ENCODE measurements at regions not wholly inside any gene's neighbourhood (a gene's known extent, or its start where the extent isn't known, plus 50 kb on each side); places are given as distances from the start of the nearest gene placed in this dataset.
A peak's percentile ranks its signal among the peaks of the same experiment; 100 is the strongest.

GRCh38 chr3:127501177-127501576 lies 89.4 kb downstream of the TPRA1 start:
- TF ChIP-seq, protein P1, sequence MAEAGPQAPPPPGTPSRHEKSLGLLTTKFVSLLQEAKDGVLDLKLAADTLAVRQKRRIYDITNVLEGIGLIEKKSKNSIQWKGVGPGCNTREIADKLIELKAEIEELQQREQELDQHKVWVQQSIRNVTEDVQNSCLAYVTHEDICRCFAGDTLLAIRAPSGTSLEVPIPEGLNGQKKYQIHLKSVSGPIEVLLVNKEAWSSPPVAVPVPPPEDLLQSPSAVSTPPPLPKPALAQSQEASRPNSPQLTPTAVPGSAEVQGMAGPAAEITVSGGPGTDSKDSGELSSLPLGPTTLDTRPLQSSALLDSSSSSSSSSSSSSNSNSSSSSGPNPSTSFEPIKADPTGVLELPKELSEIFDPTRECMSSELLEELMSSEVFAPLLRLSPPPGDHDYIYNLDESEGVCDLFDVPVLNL (CRISPR knock-in tag; IDR thresholded peaks at IDR 0.05; ENCODE audit: borderline replicate concordance, low read depth) = no peak
- peak; percentile 82; the same call in 1 of the 2 replicates for TF ChIP-seq ZNF317 (CRISPR knock-in tag; IDR thresholded peaks at IDR 0.05; ENCODE audit: borderline replicate concordance, low read depth)
- no peak for TF ChIP-seq GRHL2 (CRISPR knock-in tag; IDR thresholded peaks at IDR 0.05; ENCODE audit: insufficient replicate concordance, severe bottlenecking)
- H3K4me1 Mint-ChIP-seq = no peaks in the 10 kb centered on the region
- POLR2A ChIA-PET = no interaction called here

DNA sequence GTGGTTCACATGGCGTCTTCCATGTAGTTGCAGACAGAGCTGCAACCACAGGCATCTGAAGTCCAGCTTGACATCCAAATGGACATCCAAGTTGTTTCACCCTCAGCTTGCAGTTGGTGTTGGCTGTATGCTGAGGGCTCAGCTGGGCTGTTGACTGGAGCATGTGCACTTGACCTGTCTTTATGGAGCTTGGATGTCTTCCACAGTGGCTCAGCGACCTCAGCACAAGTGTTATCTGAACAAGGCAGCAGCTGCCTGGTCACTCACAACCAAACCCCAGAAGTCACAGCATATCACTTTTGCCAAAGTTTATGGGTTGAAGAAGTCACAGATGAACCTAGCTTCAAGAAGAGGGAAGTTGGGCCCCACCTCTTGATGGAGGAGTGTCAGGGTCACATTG lies 92.9 kb downstream of the TPRA1 start:
- ATAC-seq (no peak), DNase-seq (ENCODE audit: low spot score) (no peak)
- Mint-ChIP-seq H3K4me3 (no peak overlapping the region), H3K9me3 (peaks cover 80% of the 10 kb centered on the region), H3K36me3 (peaks cover 41% of the 10 kb centered on the region), H3K4me1 (peaks cover 8% of the 10 kb centered on the region), H3K27ac (no peak overlapping the region), H3K27me3 (ENCODE audit: low read depth) (peaks cover 10% of the 10 kb centered on the region)
- TF ChIP-seq KAT7 (CRISPR knock-in tag; IDR thresholded peaks at IDR 0.05; ENCODE audit: borderline replicate concordance) = no peak
- TF ChIP-seq ZNF121 (CRISPR knock-in tag; IDR thresholded peaks at IDR 0.05) = no peak
- no peak for TF ChIP-seq TEAD4 (CRISPR knock-in tag; IDR thresholded peaks at IDR 0.05)
- no peak for TF ChIP-seq NFE2L1 (CRISPR knock-in tag; IDR thresholded peaks at IDR 0.05)
- TF ChIP-seq SMAD4 (CRISPR knock-in tag; IDR thresholded peaks at IDR 0.05) = no peak
- TF ChIP-seq ZSCAN18 (CRISPR knock-in tag; IDR thresholded peaks at IDR 0.05) = no peak
- TF ChIP-seq, protein P2, sequence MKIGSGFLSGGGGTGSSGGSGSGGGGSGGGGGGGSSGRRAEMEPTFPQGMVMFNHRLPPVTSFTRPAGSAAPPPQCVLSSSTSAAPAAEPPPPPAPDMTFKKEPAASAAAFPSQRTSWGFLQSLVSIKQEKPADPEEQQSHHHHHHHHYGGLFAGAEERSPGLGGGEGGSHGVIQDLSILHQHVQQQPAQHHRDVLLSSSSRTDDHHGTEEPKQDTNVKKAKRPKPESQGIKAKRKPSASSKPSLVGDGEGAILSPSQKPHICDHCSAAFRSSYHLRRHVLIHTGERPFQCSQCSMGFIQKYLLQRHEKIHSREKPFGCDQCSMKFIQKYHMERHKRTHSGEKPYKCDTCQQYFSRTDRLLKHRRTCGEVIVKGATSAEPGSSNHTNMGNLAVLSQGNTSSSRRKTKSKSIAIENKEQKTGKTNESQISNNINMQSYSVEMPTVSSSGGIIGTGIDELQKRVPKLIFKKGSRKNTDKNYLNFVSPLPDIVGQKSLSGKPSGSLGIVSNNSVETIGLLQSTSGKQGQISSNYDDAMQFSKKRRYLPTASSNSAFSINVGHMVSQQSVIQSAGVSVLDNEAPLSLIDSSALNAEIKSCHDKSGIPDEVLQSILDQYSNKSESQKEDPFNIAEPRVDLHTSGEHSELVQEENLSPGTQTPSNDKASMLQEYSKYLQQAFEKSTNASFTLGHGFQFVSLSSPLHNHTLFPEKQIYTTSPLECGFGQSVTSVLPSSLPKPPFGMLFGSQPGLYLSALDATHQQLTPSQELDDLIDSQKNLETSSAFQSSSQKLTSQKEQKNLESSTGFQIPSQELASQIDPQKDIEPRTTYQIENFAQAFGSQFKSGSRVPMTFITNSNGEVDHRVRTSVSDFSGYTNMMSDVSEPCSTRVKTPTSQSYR (CRISPR knock-in tag; IDR thresholded peaks at IDR 0.05) = no peak
- TF ChIP-seq TEAD1 (CRISPR knock-in tag; IDR thresholded peaks at IDR 0.05) = no peak
- no peak for TF ChIP-seq TP53 (CRISPR knock-in tag; IDR thresholded peaks at IDR 0.05)
- TF ChIP-seq, protein P1 (CRISPR knock-in tag; IDR thresholded peaks at IDR 0.05; ENCODE audit: borderline replicate concordance, low read depth) = no peak
- TF ChIP-seq SMAD3 (CRISPR knock-in tag; IDR thresholded peaks at IDR 0.05; ENCODE audit: borderline replicate concordance) = no peak
- TF ChIP-seq, protein P3, sequence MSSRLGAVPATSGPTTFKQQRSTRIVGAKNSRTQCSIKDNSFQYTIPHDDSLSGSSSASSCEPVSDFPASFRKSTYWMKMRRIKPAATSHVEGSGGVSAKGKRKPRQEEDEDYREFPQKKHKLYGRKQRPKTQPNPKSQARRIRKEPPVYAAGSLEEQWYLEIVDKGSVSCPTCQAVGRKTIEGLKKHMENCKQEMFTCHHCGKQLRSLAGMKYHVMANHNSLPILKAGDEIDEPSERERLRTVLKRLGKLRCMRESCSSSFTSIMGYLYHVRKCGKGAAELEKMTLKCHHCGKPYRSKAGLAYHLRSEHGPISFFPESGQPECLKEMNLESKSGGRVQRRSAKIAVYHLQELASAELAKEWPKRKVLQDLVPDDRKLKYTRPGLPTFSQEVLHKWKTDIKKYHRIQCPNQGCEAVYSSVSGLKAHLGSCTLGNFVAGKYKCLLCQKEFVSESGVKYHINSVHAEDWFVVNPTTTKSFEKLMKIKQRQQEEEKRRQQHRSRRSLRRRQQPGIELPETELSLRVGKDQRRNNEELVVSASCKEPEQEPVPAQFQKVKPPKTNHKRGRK (CRISPR knock-in tag; IDR thresholded peaks at IDR 0.05; ENCODE audit: borderline replicate concordance) = no peak
- TF ChIP-seq, protein P4, sequence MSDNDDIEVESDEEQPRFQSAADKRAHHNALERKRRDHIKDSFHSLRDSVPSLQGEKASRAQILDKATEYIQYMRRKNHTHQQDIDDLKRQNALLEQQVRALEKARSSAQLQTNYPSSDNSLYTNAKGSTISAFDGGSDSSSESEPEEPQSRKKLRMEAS (CRISPR knock-in tag; IDR thresholded peaks at IDR 0.05) = no peak
- no peak for TF ChIP-seq ZNF396 (CRISPR knock-in tag; IDR thresholded peaks at IDR 0.05; ENCODE audit: borderline replicate concordance)
- no peak for TF ChIP-seq ZNF138 (CRISPR knock-in tag; conservative IDR thresholded peaks at IDR 0.05)
- ChIA-PET CTCF (interaction anchor here (1.5 kb wide), 1 partner anchor 77 kb away, joined by 4 read pairs; no protein-coding TSS in a partner anchor), POLR2A (no interaction called here)

More at GRCh38 chr3:127501177-127501576, 89.4 kb downstream of the TPRA1 start:
- Mint-ChIP-seq H3K27me3 (ENCODE audit: low read depth) (peaks cover 7% of the 10 kb centered on the region), H3K4me3 (no peak overlapping the region), H3K36me3 (peaks cover 20% of the 10 kb centered on the region), H3K9me3 (peaks cover 55% of the 10 kb centered on the region), H3K27ac (no peak overlapping the region)
- ATAC-seq (no peak), DNase-seq (ENCODE audit: low spot score) (no peak)
- CTCF ChIA-PET = no interaction called here

Data from WTC11 (cell line).